Activated naive CD4-positive, alpha-beta T cell treated with anti-CD3 and anti-CD28 coated beads for 36 hours (primary cell): ENCODE measurements at regions not wholly inside any gene's neighbourhood (a gene's known extent, or its start where the extent isn't known, plus 50 kb on each side); places are given as distances from the start of the nearest gene placed in this dataset.

ENCODE experiments used
- CTCF ChIA-PET: fragments of 350-600 bp; sonication (Branson Sonifier 250); formaldehyde crosslinking; loops from one replicate; lab custom pipeline; 2021; ENCODE audit warnings: antibody characterized with exemption; lab: Charles Lee
- DNase-seq: peaks from one replicate; pipeline ENCODE4 v3.0.0-alpha.2; 2020
- H3K27ac Mint-ChIP-seq: one replicate; pipeline ENCODE4 v1.8.0; 2021; ENCODE audit warnings: mild to moderate bottlenecking, mixed read lengths
- H3K27me3 Mint-ChIP-seq: one replicate; pipeline ENCODE4 v1.8.0; 2021; ENCODE audit warnings: low read depth, mixed read lengths
- H3K36me3 Mint-ChIP-seq: one replicate; pipeline ENCODE4 v1.8.0; 2021; ENCODE audit warnings: low read depth, mixed read lengths
- H3K4me1 Mint-ChIP-seq: one replicate; pipeline ENCODE4 v1.8.0; 2021; ENCODE audit warnings: low read depth, mixed read lengths
- H3K4me3 Mint-ChIP-seq: one replicate; pipeline ENCODE4 v1.8.0; 2021; ENCODE audit warnings: mild to moderate bottlenecking, moderate library complexity, mixed read lengths
- H3K9me3 Mint-ChIP-seq: one replicate; pipeline ENCODE4 v1.8.0; 2021; ENCODE audit warnings: mixed read lengths
- intact Hi-C: fragments of 100-400 bp; cut with micrococcal nuclease; formaldehyde crosslinking; loops from one replicate; pipeline ENCODE4 v1.15.1; 2023

DNA sequence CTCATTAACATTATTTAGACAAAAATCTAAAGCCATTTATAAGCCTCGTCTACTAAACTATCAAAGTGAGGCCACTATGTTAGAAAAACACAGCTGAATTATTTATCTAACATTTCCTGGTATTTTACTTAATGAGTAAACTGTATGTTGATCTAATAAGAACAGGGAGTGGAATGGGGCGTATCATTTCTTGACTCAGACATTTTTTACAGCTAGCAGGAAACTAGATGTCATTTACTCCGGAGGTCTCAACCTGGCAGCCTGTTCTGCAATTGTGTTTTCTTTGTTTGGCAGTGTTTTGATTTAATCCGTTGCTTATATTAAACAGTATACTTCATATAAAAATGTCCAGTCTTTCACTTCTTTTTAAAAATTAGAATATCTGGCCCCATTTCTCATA, 79.1 kb upstream of the ABI3BP start:
- intact Hi-C loops = no loop called here
- DNase-seq = no peak
- Mint-ChIP-seq H3K36me3 (no peaks in the 10 kb centered on the region), H3K4me3 (no peak overlapping the region), H3K27ac (no peak overlapping the region), H3K27me3 (peaks cover 11% of the 10 kb centered on the region), H3K9me3 (no peaks in the 10 kb centered on the region), H3K4me1 (peaks cover 6% of the 10 kb centered on the region)
- CTCF ChIA-PET = interaction anchor here (0.6 to 1.9 kb wide), 3 partner anchors 124 to 609 kb away, joined by 3 to 7 read pairs (median 3); no protein-coding TSS in a partner anchor

DNA sequence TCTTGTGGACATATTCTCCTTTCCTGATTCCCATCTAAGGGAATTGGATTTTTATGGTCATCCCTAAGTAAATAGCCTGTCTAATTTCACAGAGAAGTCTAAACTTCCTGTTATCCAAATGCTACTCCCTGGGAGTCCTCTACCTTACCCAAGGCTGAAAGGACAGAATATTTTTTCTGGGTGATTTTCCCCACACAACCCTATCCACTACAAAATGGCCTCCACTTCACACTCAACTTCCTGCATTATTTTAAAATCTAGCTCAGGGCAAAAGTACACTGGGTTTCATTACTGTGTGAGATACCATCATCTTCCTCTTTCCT, 77.5 kb upstream of the ABI3BP start:
- no peaks in the 10 kb centered on the region for H3K9me3 Mint-ChIP-seq
- no peaks in the 10 kb centered on the region for H3K36me3 Mint-ChIP-seq
- H3K27ac Mint-ChIP-seq = no peak overlapping the region
- CTCF ChIA-PET = interaction anchor here (0.5 to 2.0 kb wide), 10 partner anchors 78 to 985 kb away, joined by 3 to 19 read pairs (median 3); partner anchors contain the start of gene ABI3BP
- no peak overlapping the region for H3K4me3 Mint-ChIP-seq
- H3K4me1 Mint-ChIP-seq = peaks cover 6% of the 10 kb centered on the region
- no peak for DNase-seq
- intact Hi-C loops = loop anchor here (1.0 to 2.0 kb wide), 5 partner anchors 126 to 566 kb away; no protein-coding TSS in a partner anchor
- H3K27me3 Mint-ChIP-seq = peaks cover 13% of the 10 kb centered on the region

GRCh38 chr3:101069901-101070798, 76.9 kb upstream of the ABI3BP start:
- CTCF ChIA-PET = interaction anchor here (0.5 to 2.0 kb wide), 19 partner anchors 11 to 999 kb away, joined by 3 to 19 read pairs (median 3); partner anchors contain the start of gene ABI3BP
- Mint-ChIP-seq H3K27ac (no peak overlapping the region), H3K27me3 (peaks cover 17% of the 10 kb centered on the region), H3K4me1 (peaks cover 6% of the 10 kb centered on the region), H3K36me3 (no peaks in the 10 kb centered on the region), H3K9me3 (no peaks in the 10 kb centered on the region), H3K4me3 (no peak overlapping the region)
- peak; percentile 84 for DNase-seq
- intact Hi-C loops = loop anchor here (1.0 to 2.0 kb wide), 5 partner anchors 126 to 566 kb away; no protein-coding TSS in a partner anchor

DNA sequence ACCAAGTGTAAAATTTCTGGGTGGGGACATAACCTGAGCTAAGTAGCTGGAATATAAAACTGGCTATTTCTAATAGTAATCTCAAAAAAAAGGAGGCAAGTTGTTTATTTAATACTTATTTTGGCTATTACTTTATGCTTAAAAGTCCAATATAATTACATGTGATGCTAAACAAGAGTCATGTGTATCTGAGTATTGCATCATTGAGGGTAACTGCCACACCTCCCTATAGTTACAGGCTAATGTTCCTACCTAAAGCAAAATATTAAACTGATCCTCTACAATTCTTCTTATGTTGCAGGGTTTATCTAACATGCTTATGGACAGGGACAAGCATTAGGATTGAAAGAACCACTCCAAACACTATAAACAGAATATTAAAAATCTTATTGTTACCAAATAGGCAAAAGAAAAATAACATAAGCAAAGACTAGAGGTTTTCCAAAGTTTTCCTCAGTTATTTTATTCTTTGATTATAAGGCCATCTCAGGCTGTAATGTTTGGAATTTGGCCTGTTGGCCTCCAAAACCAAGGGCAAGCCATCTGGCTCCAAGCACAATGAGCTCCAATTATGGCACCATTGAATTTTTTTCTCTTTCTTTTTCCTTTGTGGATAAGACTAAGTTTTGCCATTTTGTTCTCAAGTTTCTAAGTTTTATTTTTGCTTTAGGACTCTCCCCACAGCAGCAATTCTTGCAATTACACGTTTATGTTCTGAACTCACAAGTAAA, 75.8 kb upstream of the ABI3BP start:
- Mint-ChIP-seq H3K27me3 (peaks cover 22% of the 10 kb centered on the region), H3K4me1 (peaks cover 6% of the 10 kb centered on the region), H3K27ac (no peak overlapping the region), H3K9me3 (no peaks in the 10 kb centered on the region), H3K4me3 (no peak overlapping the region), H3K36me3 (no peaks in the 10 kb centered on the region)
- intact Hi-C loops = no loop called here
- CTCF ChIA-PET = interaction anchor here (0.6 to 2.0 kb wide), 10 partner anchors 10 to 604 kb away, joined by 3 to 19 read pairs (median 3); no protein-coding TSS in a partner anchor
- no peak for DNase-seq

- no peak for DNase-seq
- H3K9me3 Mint-ChIP-seq = no peaks in the 10 kb centered on the region
- no peaks in the 10 kb centered on the region for H3K36me3 Mint-ChIP-seq
- H3K27ac Mint-ChIP-seq = no peak overlapping the region
- CTCF ChIA-PET = no interaction called here
- H3K4me3 Mint-ChIP-seq = no peak overlapping the region
- peaks cover 6% of the 10 kb centered on the region for H3K4me1 Mint-ChIP-seq
- intact Hi-C loops = no loop called here
- H3K27me3 Mint-ChIP-seq = peaks cover 30% of the 10 kb centered on the region
These were observed 73.5 kb upstream of the ABI3BP start for GRCh38 chr3:101066711-101067129.

GRCh38 chr3:101065962-101066361, 72.7 kb upstream of the ABI3BP start:
- Mint-ChIP-seq H3K4me3 (no peak overlapping the region), H3K4me1 (peaks cover 5% of the 10 kb centered on the region), H3K27me3 (peaks cover 27% of the 10 kb centered on the region), H3K36me3 (no peaks in the 10 kb centered on the region), H3K9me3 (no peaks in the 10 kb centered on the region), H3K27ac (no peak overlapping the region)
- intact Hi-C loops = no loop called here
- CTCF ChIA-PET = no interaction called here
- no peak for DNase-seq

DNA sequence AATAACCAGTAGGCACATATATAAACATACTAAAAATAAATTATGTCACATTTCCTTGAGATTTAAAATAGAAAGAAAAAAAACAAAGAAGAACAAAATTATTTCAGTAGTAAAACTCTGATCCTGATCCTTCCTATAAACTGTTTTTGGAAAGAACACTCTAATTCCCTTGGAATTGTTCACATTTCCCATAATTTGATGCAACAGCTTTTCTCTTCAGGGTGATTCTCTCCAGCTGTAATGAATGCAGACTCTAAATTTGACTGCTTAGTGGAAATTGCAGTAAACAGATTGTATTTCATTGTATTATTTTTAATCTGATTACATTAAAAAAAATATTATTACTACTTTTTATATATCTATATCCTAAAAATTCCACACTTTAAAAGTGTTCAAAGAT, 70.2 kb upstream of the ABI3BP start:
- CTCF ChIA-PET = no interaction called here
- Mint-ChIP-seq H3K4me1 (no peaks in the 10 kb centered on the region), H3K9me3 (peaks cover 18% of the 10 kb centered on the region), H3K27me3 (peaks cover 25% of the 10 kb centered on the region), H3K36me3 (no peaks in the 10 kb centered on the region), H3K4me3 (no peak overlapping the region), H3K27ac (no peak overlapping the region)
- intact Hi-C loops = no loop called here
- DNase-seq = no peak

- Mint-ChIP-seq H3K4me1 (no peaks in the 10 kb centered on the region), H3K27ac (no peak overlapping the region), H3K36me3 (no peaks in the 10 kb centered on the region), H3K27me3 (peaks cover 25% of the 10 kb centered on the region), H3K9me3 (peaks cover 30% of the 10 kb centered on the region), H3K4me3 (no peak overlapping the region)
- CTCF ChIA-PET = interaction anchor here (0.7 kb wide), 1 partner anchor 778 kb away, joined by 3 read pairs; no protein-coding TSS in a partner anchor
- intact Hi-C loops = no loop called here
- no peak for DNase-seq
These were observed 68.1 kb upstream of the ABI3BP start for GRCh38 chr3:101061312-101061711.

- intact Hi-C loops = no loop called here
- DNase-seq = no peak
- Mint-ChIP-seq H3K27me3 (peaks cover 3% of the 10 kb centered on the region), H3K4me3 (no peak overlapping the region), H3K36me3 (no peaks in the 10 kb centered on the region), H3K4me1 (no peaks in the 10 kb centered on the region), H3K9me3 (no peaks in the 10 kb centered on the region), H3K27ac (no peak overlapping the region)
- CTCF ChIA-PET = interaction anchor here (0.6 kb wide), 1 partner anchor 165 kb away, joined by 3 read pairs; no protein-coding TSS in a partner anchor
These were observed 57.6 kb upstream of the ABI3BP start for GRCh38 chr3:101050866-101051265.

GRCh38 chr3:101050046-101050445, 56.8 kb upstream of the ABI3BP start:
- Mint-ChIP-seq H3K36me3 (no peaks in the 10 kb centered on the region), H3K27ac (no peak overlapping the region), H3K4me3 (no peak overlapping the region), H3K9me3 (no peaks in the 10 kb centered on the region), H3K4me1 (no peaks in the 10 kb centered on the region), H3K27me3 (peaks cover 3% of the 10 kb centered on the region)
- DNase-seq = no peak
- CTCF ChIA-PET = interaction anchor here (0.7 kb wide), 1 partner anchor 8 kb away, joined by 5 read pairs; no protein-coding TSS in a partner anchor
- intact Hi-C loops = no loop called here

DNA sequence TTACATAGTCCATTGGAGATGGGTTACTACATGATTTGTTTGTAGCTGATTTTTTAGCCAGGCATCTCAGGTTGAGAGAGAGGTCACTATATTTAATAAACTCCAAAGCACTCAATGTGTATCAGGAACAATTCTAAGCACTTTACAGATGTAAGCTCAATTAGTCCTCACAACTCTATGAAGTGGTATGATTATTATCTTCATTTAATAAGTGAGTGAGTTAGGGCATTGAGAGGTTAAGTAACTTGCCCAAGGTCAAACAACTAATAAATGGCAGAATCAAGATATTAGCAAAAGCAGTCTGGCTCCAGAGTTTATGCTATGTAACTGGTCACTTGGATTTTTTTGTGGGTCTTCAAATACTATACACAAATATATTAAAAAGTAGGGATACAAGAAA, 56.3 kb upstream of the ABI3BP start:
- Mint-ChIP-seq H3K27ac (no peak overlapping the region), H3K4me3 (no peak overlapping the region), H3K4me1 (no peaks in the 10 kb centered on the region), H3K27me3 (peaks cover 3% of the 10 kb centered on the region), H3K36me3 (no peaks in the 10 kb centered on the region), H3K9me3 (no peaks in the 10 kb centered on the region)
- CTCF ChIA-PET = interaction anchor here (0.7 kb wide), 1 partner anchor 8 kb away, joined by 5 read pairs; no protein-coding TSS in a partner anchor
- intact Hi-C loops = no loop called here
- no peak for DNase-seq

GRCh38 chr3:101043687-101044078, 50.5 kb upstream of the ABI3BP start:
- Mint-ChIP-seq H3K27me3 (peaks cover 11% of the 10 kb centered on the region), H3K36me3 (no peaks in the 10 kb centered on the region), H3K27ac (no peak overlapping the region), H3K4me1 (no peaks in the 10 kb centered on the region), H3K9me3 (no peaks in the 10 kb centered on the region), H3K4me3 (no peak overlapping the region)
- intact Hi-C loops = no loop called here
- DNase-seq = no peak
- CTCF ChIA-PET = no interaction called here
